ENCODE measurements at regions not wholly inside any gene's neighbourhood (a gene's known extent, or its start where the extent isn't known, plus 50 kb on each side); places are given as distances from the start of the nearest gene placed in this dataset.

DNA sequence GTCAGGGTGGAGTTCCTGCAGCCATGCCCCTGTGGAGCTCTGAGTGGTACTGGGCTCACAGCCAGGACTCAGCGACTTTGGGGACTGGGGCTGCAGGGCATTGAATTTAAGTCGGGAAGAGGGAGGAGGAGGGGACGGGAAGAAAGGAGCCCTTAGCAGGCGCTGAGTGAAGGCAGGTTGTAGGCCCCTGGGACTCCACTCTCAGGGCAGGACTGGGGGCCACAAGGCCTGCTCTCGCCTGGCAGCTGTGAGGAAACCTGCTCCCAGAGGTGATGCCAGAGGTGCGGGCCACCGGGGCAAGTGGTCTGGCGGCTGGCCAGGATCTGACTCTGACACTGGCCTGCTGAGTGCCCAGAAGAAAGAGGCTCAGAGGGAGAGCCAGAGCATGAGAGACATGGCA is 73.5 kb downstream of the EPHB3 start:
- no TSS peak for BruUV-seq (replicated peaks)
- H3K4me2 ChIP-seq = peak overlapping the region; percentile 39
- H3K27ac ChIP-seq = no peak overlapping the region
- no peak for TF ChIP-seq EZH2 (IDR thresholded peaks at IDR 0.05; ENCODE audit: low read depth)
- no peak for TF ChIP-seq CTCF (conservative IDR thresholded peaks at IDR 0.05)
- no peaks in the 10 kb centered on the region for H3K9me2 ChIP-seq (ENCODE audit: insufficient read depth)
- ChIA-PET CTCF (interaction anchor here (1.4 kb wide), 1 partner anchor 74 kb away, joined by 5 read pairs; the partner anchor contains the start of gene EPHB3), POLR2A (ENCODE audit: unreplicated experiment) (no interaction called here)
- intact Hi-C loops (cut with micrococcal nuclease; ENCODE audit: unreplicated experiment) = loop anchor here (5.0 kb wide), 1 partner anchor 92 kb away; no protein-coding TSS in a partner anchor
- no peaks in the 10 kb centered on the region for H3K9me3 ChIP-seq (ENCODE audit: insufficient read depth, low read depth)
- peak in 1 of 2 experiments; percentile 88 for DNase-seq
- H3F3A ChIP-seq (ENCODE audit: insufficient read depth, low read depth) = peaks cover 35% of the 10 kb centered on the region
- H2AFZ ChIP-seq = no peak overlapping the region
- H3K36me3 ChIP-seq (ENCODE audit: low read depth) = no peaks in the 10 kb centered on the region
- no peaks in the 10 kb centered on the region for H3K79me2 ChIP-seq (ENCODE audit: low read depth)
- H3K4me3 ChIP-seq = no peak overlapping the region
- no peaks in the 10 kb centered on the region for H4K20me1 ChIP-seq (ENCODE audit: insufficient read depth)
- no peaks in the 10 kb centered on the region for H3K27me3 ChIP-seq (ENCODE audit: insufficient read depth, low read depth)
- peaks cover 56% of the 10 kb centered on the region for H3K4me1 ChIP-seq (replicated peaks; ENCODE audit: insufficient read depth)

- BruUV-seq (replicated peaks) = no TSS peak
Observed at GRCh38 chr3:184633237-184633579, 71.6 kb downstream of the EPHB3 start.

DNA sequence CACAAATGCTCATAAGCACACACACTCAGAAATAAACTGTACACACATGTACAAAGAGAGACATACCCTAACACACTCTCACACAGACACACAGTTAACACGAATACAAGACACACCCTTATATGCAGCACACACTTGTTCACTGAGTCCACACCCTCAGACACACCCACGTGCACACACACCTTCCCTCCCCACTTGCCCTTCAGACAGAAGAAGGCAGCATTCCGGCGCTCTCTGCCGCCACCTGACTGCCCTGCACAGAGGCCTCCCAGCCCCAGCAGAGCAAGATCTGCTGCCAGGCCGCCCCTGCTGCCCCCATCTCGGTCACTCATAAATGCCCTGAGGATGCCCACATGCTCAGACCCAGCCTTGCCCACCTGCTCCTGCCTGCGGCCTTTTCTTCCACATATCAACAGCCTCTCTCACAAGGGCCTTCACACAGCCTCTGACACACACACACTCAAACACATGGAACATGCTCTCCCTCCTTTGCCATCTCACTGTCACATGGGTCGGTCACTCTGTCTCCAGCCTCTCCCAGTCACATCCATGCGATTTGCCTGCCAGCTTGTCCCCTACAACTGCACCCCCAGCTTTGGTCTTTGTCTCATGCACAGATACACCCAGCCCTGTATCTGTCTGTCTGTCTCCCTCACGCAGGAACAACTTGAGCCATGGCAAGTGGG is 71.1 kb downstream of the EPHB3 start:
- intact Hi-C loops (cut with micrococcal nuclease; ENCODE audit: unreplicated experiment) = no loop called here
- H3K4me2 ChIP-seq = no peak overlapping the region
- H2AFZ ChIP-seq = no peak overlapping the region
- H3K27ac ChIP-seq = no peak overlapping the region
- H4K20me1 ChIP-seq (ENCODE audit: insufficient read depth) = no peaks in the 10 kb centered on the region
- peaks cover 32% of the 10 kb centered on the region for H3F3A ChIP-seq (ENCODE audit: insufficient read depth, low read depth)
- no peaks in the 10 kb centered on the region for H3K79me2 ChIP-seq (ENCODE audit: low read depth)
- TF ChIP-seq CTCF (conservative IDR thresholded peaks at IDR 0.05) (no peak), EZH2 (IDR thresholded peaks at IDR 0.05; ENCODE audit: low read depth) (no peak)
- no peaks in the 10 kb centered on the region for H3K9me2 ChIP-seq (ENCODE audit: insufficient read depth)
- no peaks in the 10 kb centered on the region for H3K36me3 ChIP-seq (ENCODE audit: low read depth)
- DNase-seq = no peak
- CTCF ChIA-PET = no interaction called here
- peaks cover 49% of the 10 kb centered on the region for H3K4me1 ChIP-seq (replicated peaks; ENCODE audit: insufficient read depth)
- BruUV-seq (replicated peaks) = no TSS peak
- H3K9me3 ChIP-seq (ENCODE audit: insufficient read depth, low read depth) = no peaks in the 10 kb centered on the region
- POLR2A ChIA-PET (ENCODE audit: unreplicated experiment) = no interaction called here
- no peaks in the 10 kb centered on the region for H3K27me3 ChIP-seq (ENCODE audit: insufficient read depth, low read depth)
- no peak overlapping the region for H3K4me3 ChIP-seq

More at GRCh38 chr3:184633237-184633579, 71.6 kb downstream of the EPHB3 start:
- no peaks in the 10 kb centered on the region for H4K20me1 ChIP-seq (ENCODE audit: insufficient read depth)
- H3K27ac ChIP-seq = no peak overlapping the region
- no peaks in the 10 kb centered on the region for H3K36me3 ChIP-seq (ENCODE audit: low read depth)
- no peaks in the 10 kb centered on the region for H3K27me3 ChIP-seq (ENCODE audit: insufficient read depth, low read depth)
- DNase-seq = no peak
- TF ChIP-seq EZH2 (IDR thresholded peaks at IDR 0.05; ENCODE audit: low read depth) (no peak), CTCF (conservative IDR thresholded peaks at IDR 0.05) (no peak)
- peaks cover 35% of the 10 kb centered on the region for H3F3A ChIP-seq (ENCODE audit: insufficient read depth, low read depth)
- ChIA-PET CTCF (interaction anchor here (0.6 kb wide), 1 partner anchor 59 kb away, joined by 4 read pairs; no protein-coding TSS in a partner anchor), POLR2A (ENCODE audit: unreplicated experiment) (no interaction called here)
- no peak overlapping the region for H3K4me2 ChIP-seq
- no peak overlapping the region for H2AFZ ChIP-seq
- H3K4me3 ChIP-seq = no peak overlapping the region
- H3K9me3 ChIP-seq (ENCODE audit: insufficient read depth, low read depth) = no peaks in the 10 kb centered on the region
- intact Hi-C loops (cut with micrococcal nuclease; ENCODE audit: unreplicated experiment) = no loop called here
- H3K4me1 ChIP-seq (replicated peaks; ENCODE audit: insufficient read depth) = peaks cover 49% of the 10 kb centered on the region
- no peaks in the 10 kb centered on the region for H3K79me2 ChIP-seq (ENCODE audit: low read depth)
- H3K9me2 ChIP-seq (ENCODE audit: insufficient read depth) = no peaks in the 10 kb centered on the region
